ENCODE measurements at regions not wholly inside any gene's neighbourhood (a gene's known extent, or its start where the extent isn't known, plus 50 kb on each side); places are given as distances from the start of the nearest gene placed in this dataset.
A peak's percentile ranks its signal among the peaks of the same experiment; 100 is the strongest.
"Not testable (repeated sequence)": the region's sequence is repeated elsewhere in the genome, so short reads cannot be mapped to it uniquely, and the experiment has no call there.

GRCh38 chr16:29605593-29606205 lies 57.3 kb upstream of the SPN start:
- Histone ChIP-seq H3K4me1 (ENCODE audit: control insufficient read depth in 2 of 2, insufficient read depth in 2 of 2, low read length in 2 of 2) (peaks cover 6 to 34% of the 10 kb centered on the region in 2 donors), H3K79me2 (ENCODE audit: control insufficient read depth, insufficient read depth, low read length) (peaks cover 21% of the 10 kb centered on the region)
- POLR2A ChIA-PET; CTCF ChIA-PET; H3K9me3 ChIP-seq (ENCODE audit: control extremely low read depth in 1 of 3, control insufficient read depth in 2 of 3, insufficient read depth in 1 of 3, low read length in 2 of 3); H3K9ac ChIP-seq (ENCODE audit: low read length); DNase-seq; H3K4me3 Mint-ChIP-seq; H3K27ac Mint-ChIP-seq; H3K9me3 Mint-ChIP-seq (ENCODE audit: insufficient read depth); H3K36me3 ChIP-seq (replicated peaks in 1 of 2; ENCODE audit: control extremely low read depth in 1 of 2, control insufficient read depth in 1 of 2, extremely low read depth in 1 of 2, insufficient read depth in 2 of 2, low read length in 1 of 2); ATAC-seq (ENCODE audit: low read depth); H4K20me1 ChIP-seq (ENCODE audit: control insufficient read depth, insufficient read depth, low read length, poor library complexity, severe bottlenecking); H3K27me3 Mint-ChIP-seq; H3K4me3 ChIP-seq (ENCODE audit: control extremely low read depth in 1 of 5, extremely low read depth in 1 of 5, insufficient read depth in 1 of 5, low read depth in 2 of 5, low read length in 4 of 5); H3K4me2 ChIP-seq (replicated peaks; ENCODE audit: low read depth, low read length, poor library complexity, severe bottlenecking); intact Hi-C loops (cut with micrococcal nuclease); H2AFZ ChIP-seq (ENCODE audit: insufficient read depth, low read depth, low read length, poor library complexity, severe bottlenecking); H3K27ac ChIP-seq (ENCODE audit: low read length in 2 of 2); H3K27me3 ChIP-seq (replicated peaks in 1 of 4; ENCODE audit: control extremely low read depth in 1 of 4, control insufficient read depth in 3 of 4, insufficient read depth in 4 of 4, low read length in 3 of 4): not testable (repeated sequence)
- 97% methylated on average over 13 of the region's 16 CpGs for WGBS (ENCODE audit: insufficient coverage)
- H3K4me1 Mint-ChIP-seq, result peaks cover 39% of the 10 kb centered on the region

GRCh38 chr16:29606669-29607427 lies 56.2 kb upstream of the SPN start:
- WGBS (ENCODE audit: insufficient coverage), result 68% methylated on average over 11 of the region's 26 CpGs
- peaks cover 11% of the 10 kb centered on the region for H3K79me2 ChIP-seq (ENCODE audit: control insufficient read depth, insufficient read depth, low read length)
- H3K9me3 Mint-ChIP-seq (ENCODE audit: insufficient read depth); H3K9ac ChIP-seq (ENCODE audit: low read length); H3K9me3 ChIP-seq (ENCODE audit: control extremely low read depth in 1 of 3, control insufficient read depth in 2 of 3, insufficient read depth in 1 of 3, low read length in 2 of 3); H4K20me1 ChIP-seq (ENCODE audit: control insufficient read depth, insufficient read depth, low read length, poor library complexity, severe bottlenecking); H3K4me3 ChIP-seq (ENCODE audit: control extremely low read depth in 1 of 5, extremely low read depth in 1 of 5, insufficient read depth in 1 of 5, low read depth in 2 of 5, low read length in 4 of 5); H3K27me3 ChIP-seq (replicated peaks in 1 of 4; ENCODE audit: control extremely low read depth in 1 of 4, control insufficient read depth in 3 of 4, insufficient read depth in 4 of 4, low read length in 3 of 4); CTCF ChIA-PET; POLR2A ChIA-PET; H2AFZ ChIP-seq (ENCODE audit: insufficient read depth, low read depth, low read length, poor library complexity, severe bottlenecking); H3K27me3 Mint-ChIP-seq; intact Hi-C loops (cut with micrococcal nuclease); H3K36me3 ChIP-seq (replicated peaks in 1 of 2; ENCODE audit: control extremely low read depth in 1 of 2, control insufficient read depth in 1 of 2, extremely low read depth in 1 of 2, insufficient read depth in 2 of 2, low read length in 1 of 2): not testable (repeated sequence)
- ATAC-seq (ENCODE audit: low read depth) (peak; percentile 56), DNase-seq (peak; percentile 73)
- Mint-ChIP-seq H3K4me3 (peak overlapping the region; percentile 64), H3K27ac (peak overlapping the region; percentile 81), H3K4me1 (peaks cover 38% of the 10 kb centered on the region)
- peaks cover 13 to 33% of the 10 kb centered on the region in 2 donors for H3K4me1 ChIP-seq (ENCODE audit: control insufficient read depth in 2 of 2, insufficient read depth in 2 of 2, low read length in 2 of 2)
- H3K4me2 ChIP-seq (replicated peaks; ENCODE audit: low read depth, low read length, poor library complexity, severe bottlenecking), result peak overlapping the region; percentile 44
- H3K27ac ChIP-seq (ENCODE audit: low read length in 2 of 2), result peak overlapping the region in 1 of 2 donors; percentile 46

- H2AFZ ChIP-seq (ENCODE audit: insufficient read depth, low read depth, low read length, poor library complexity, severe bottlenecking); H3K9ac ChIP-seq (ENCODE audit: low read length): not testable (repeated sequence)
These were observed 55.6 kb upstream of the SPN start for GRCh38 chr16:29607428-29607823.

More at GRCh38 chr16:29607428-29607823, 55.6 kb upstream of the SPN start:
- Histone ChIP-seq H3K27ac (ENCODE audit: low read length in 2 of 2) (peak overlapping the region in 1 of 2 donors; percentile 29), H3K4me1 (ENCODE audit: control insufficient read depth in 2 of 2, insufficient read depth in 2 of 2, low read length in 2 of 2) (peaks cover 13 to 35% of the 10 kb centered on the region in 2 donors), H3K79me2 (ENCODE audit: control insufficient read depth, insufficient read depth, low read length) (peaks cover 11% of the 10 kb centered on the region)
- H3K9me3 Mint-ChIP-seq (ENCODE audit: insufficient read depth); CTCF ChIA-PET; H3K27me3 ChIP-seq (replicated peaks in 1 of 4; ENCODE audit: control extremely low read depth in 1 of 4, control insufficient read depth in 3 of 4, insufficient read depth in 4 of 4, low read length in 3 of 4); H3K4me3 ChIP-seq (ENCODE audit: control extremely low read depth in 1 of 5, extremely low read depth in 1 of 5, insufficient read depth in 1 of 5, low read depth in 2 of 5, low read length in 4 of 5); intact Hi-C loops (cut with micrococcal nuclease); ATAC-seq (ENCODE audit: low read depth); H3K9me3 ChIP-seq (ENCODE audit: control extremely low read depth in 1 of 3, control insufficient read depth in 2 of 3, insufficient read depth in 1 of 3, low read length in 2 of 3); H4K20me1 ChIP-seq (ENCODE audit: control insufficient read depth, insufficient read depth, low read length, poor library complexity, severe bottlenecking); DNase-seq; H3K36me3 ChIP-seq (replicated peaks in 1 of 2; ENCODE audit: control extremely low read depth in 1 of 2, control insufficient read depth in 1 of 2, extremely low read depth in 1 of 2, insufficient read depth in 2 of 2, low read length in 1 of 2); H3K4me3 Mint-ChIP-seq; H3K27me3 Mint-ChIP-seq; POLR2A ChIA-PET; H3K4me2 ChIP-seq (replicated peaks; ENCODE audit: low read depth, low read length, poor library complexity, severe bottlenecking): not testable (repeated sequence)
- 64% methylated on average over 5 of the region's 11 CpGs for WGBS (ENCODE audit: insufficient coverage)
- Mint-ChIP-seq H3K27ac (peak overlapping the region; percentile 81), H3K4me1 (peaks cover 37% of the 10 kb centered on the region)

All from B cell (primary cell).